ENCODE measurements at regions not wholly inside any gene's neighbourhood (a gene's known extent, or its start where the extent isn't known, plus 50 kb on each side); places are given as distances from the start of the nearest gene placed in this dataset.

GRCh38 chr2:213229814-213230213 lies 54.5 kb upstream of the SPAG16 start:
- Histone ChIP-seq H3K9ac (ENCODE audit: low read length) (no peak overlapping the region), H3K27ac (ENCODE audit: low read depth, low read length) (no peak overlapping the region), H3K36me3 (ENCODE audit: control insufficient read depth, insufficient read depth, low read length) (no peaks in the 10 kb centered on the region), H4K5ac (ENCODE audit: low read length) (no peak overlapping the region), H3K4ac (ENCODE audit: low read depth, low read length) (peak overlapping the region; percentile 36), H2BK15ac (replicated peaks; ENCODE audit: low read depth) (no peak overlapping the region), H3K79me2 (ENCODE audit: control insufficient read depth, insufficient read depth, low read length) (no peaks in the 10 kb centered on the region), H2BK120ac (ENCODE audit: low read depth, low read length) (no peak overlapping the region), H3K79me1 (ENCODE audit: low read length) (no peaks in the 10 kb centered on the region), H3K4me3 (ENCODE audit: low read length) (no peak overlapping the region), H4K8ac (ENCODE audit: low read depth, low read length) (no peak overlapping the region), H2BK5ac (ENCODE audit: low read length) (no peak overlapping the region), H3K56ac (ENCODE audit: low read length) (no peak overlapping the region), H3K18ac (ENCODE audit: low read length) (no peak overlapping the region), H3K4me2 (ENCODE audit: low read length) (no peak overlapping the region), H2AK5ac (ENCODE audit: low read length) (no peak overlapping the region), H3K4me1 (ENCODE audit: control insufficient read depth, low read depth, low read length) (no peaks in the 10 kb centered on the region), H3K23ac (ENCODE audit: low read length) (no peak overlapping the region), H3K27me3 (ENCODE audit: insufficient read depth, low read length, poor library complexity) (no peaks in the 10 kb centered on the region)
- DNase-seq = no peak
- WGBS (ENCODE audit: extremely low coverage, insufficient coverage, low lambda C conversion rate) = no CpG with 5 or more reads among the region's 8 CpGs

DNA sequence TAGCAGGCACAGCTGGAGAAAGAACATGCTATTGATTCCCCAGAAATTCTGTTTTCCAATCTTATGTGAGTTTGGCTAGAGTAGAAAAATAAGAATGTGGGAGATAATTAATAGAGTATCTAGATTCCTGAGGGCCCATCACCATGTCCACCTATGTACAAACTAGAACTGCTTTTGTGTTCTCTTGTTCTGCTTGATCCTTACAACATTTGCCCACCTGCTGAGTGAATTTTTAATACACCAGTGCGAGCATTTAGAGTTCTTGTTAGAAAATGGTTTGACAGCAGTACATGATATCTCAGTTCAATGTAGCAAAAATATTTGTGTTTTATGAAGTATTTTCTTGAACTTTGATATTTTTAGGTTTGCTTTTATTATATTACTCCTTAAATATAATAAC lies 52.3 kb upstream of the SPAG16 start:
- Histone ChIP-seq H4K8ac (ENCODE audit: low read depth, low read length) (no peak overlapping the region), H2BK5ac (ENCODE audit: low read length) (no peak overlapping the region), H2BK15ac (replicated peaks; ENCODE audit: low read depth) (no peak overlapping the region), H3K79me1 (ENCODE audit: low read length) (no peaks in the 10 kb centered on the region), H3K4me3 (ENCODE audit: low read length) (no peak overlapping the region), H3K36me3 (ENCODE audit: control insufficient read depth, insufficient read depth, low read length) (no peaks in the 10 kb centered on the region), H3K4me1 (ENCODE audit: control insufficient read depth, low read depth, low read length) (no peaks in the 10 kb centered on the region), H2BK120ac (ENCODE audit: low read depth, low read length) (no peak overlapping the region), H3K27ac (ENCODE audit: low read depth, low read length) (no peak overlapping the region), H3K4ac (ENCODE audit: low read depth, low read length) (no peak overlapping the region), H3K79me2 (ENCODE audit: control insufficient read depth, insufficient read depth, low read length) (no peaks in the 10 kb centered on the region), H2AK5ac (ENCODE audit: low read length) (no peak overlapping the region), H4K5ac (ENCODE audit: low read length) (no peak overlapping the region), H3K9ac (ENCODE audit: low read length) (no peak overlapping the region), H3K56ac (ENCODE audit: low read length) (no peak overlapping the region), H3K23ac (ENCODE audit: low read length) (no peak overlapping the region), H3K18ac (ENCODE audit: low read length) (no peak overlapping the region), H3K4me2 (ENCODE audit: low read length) (no peak overlapping the region), H3K27me3 (ENCODE audit: insufficient read depth, low read length, poor library complexity) (no peaks in the 10 kb centered on the region)
- no CpG with 5 or more reads among the region's 1 CpG for WGBS (ENCODE audit: extremely low coverage, insufficient coverage, low lambda C conversion rate)
- DNase-seq = no peak

DNA sequence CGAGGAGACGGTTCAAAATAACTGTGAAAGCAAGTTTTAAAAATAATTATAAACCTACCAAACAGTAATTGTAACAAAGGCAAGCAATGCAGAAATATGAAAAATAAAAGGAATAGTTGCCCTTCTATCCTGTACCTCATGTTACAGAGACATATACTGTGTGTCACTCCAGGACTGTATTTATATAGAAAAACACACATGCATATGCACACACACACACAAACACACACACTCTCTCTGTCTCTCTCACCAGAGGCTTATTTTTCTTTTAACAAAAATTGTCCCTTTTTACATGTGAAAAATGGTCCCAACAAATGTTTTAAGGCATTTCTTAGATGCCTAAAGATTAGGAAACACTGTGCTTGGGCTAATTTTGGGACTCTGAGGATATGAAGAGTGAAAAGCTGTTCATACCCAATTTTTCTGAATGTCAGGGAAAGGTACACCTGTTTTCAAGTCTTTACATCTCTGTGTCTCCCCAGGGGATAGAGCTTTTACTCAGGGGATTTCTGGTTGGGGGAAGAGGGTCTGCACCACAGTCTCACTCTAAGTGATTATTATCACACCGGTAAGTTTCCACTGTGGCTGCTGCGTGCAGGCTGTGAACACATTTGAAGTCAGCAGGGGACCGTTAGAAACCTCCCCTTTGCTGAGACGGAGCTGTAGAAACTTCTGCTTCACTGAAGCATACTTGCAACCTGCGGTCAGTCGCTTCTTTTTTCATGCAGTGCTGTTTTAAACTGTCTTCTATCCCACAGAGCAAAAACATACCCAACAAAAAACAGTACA lies 51.4 kb upstream of the SPAG16 start:
- H4K5ac ChIP-seq (ENCODE audit: low read length) = no peak overlapping the region
- H3K23ac ChIP-seq (ENCODE audit: low read length) = no peak overlapping the region
- H3K79me1 ChIP-seq (ENCODE audit: low read length) = no peaks in the 10 kb centered on the region
- H3K79me2 ChIP-seq (ENCODE audit: control insufficient read depth, insufficient read depth, low read length) = no peaks in the 10 kb centered on the region
- no peak overlapping the region for H3K4ac ChIP-seq (ENCODE audit: low read depth, low read length)
- H3K27ac ChIP-seq (ENCODE audit: low read depth, low read length) = no peak overlapping the region
- H2BK15ac ChIP-seq (replicated peaks; ENCODE audit: low read depth) = no peak overlapping the region
- H2AK5ac ChIP-seq (ENCODE audit: low read length) = no peak overlapping the region
- peak; percentile 31 for DNase-seq
- H3K18ac ChIP-seq (ENCODE audit: low read length) = no peak overlapping the region
- H3K56ac ChIP-seq (ENCODE audit: low read length) = no peak overlapping the region
- H3K4me1 ChIP-seq (ENCODE audit: control insufficient read depth, low read depth, low read length) = no peaks in the 10 kb centered on the region
- no peak overlapping the region for H4K8ac ChIP-seq (ENCODE audit: low read depth, low read length)
- H3K9ac ChIP-seq (ENCODE audit: low read length) = no peak overlapping the region
- no peak overlapping the region for H2BK5ac ChIP-seq (ENCODE audit: low read length)
- WGBS (ENCODE audit: extremely low coverage, insufficient coverage, low lambda C conversion rate) = no CpG with 5 or more reads among the region's 8 CpGs
- no peak overlapping the region for H2BK120ac ChIP-seq (ENCODE audit: low read depth, low read length)
- H3K4me3 ChIP-seq (ENCODE audit: low read length) = no peak overlapping the region
- no peak overlapping the region for H3K4me2 ChIP-seq (ENCODE audit: low read length)
- H3K36me3 ChIP-seq (ENCODE audit: control insufficient read depth, insufficient read depth, low read length) = no peaks in the 10 kb centered on the region
- no peaks in the 10 kb centered on the region for H3K27me3 ChIP-seq (ENCODE audit: insufficient read depth, low read length, poor library complexity)

GRCh38 chr2:213233438-213234330 lies 50.6 kb upstream of the SPAG16 start:
- H3K4me2 ChIP-seq (ENCODE audit: low read length) = no peak overlapping the region
- H4K5ac ChIP-seq (ENCODE audit: low read length) = no peak overlapping the region
- no peak for DNase-seq
- no peaks in the 10 kb centered on the region for H3K27me3 ChIP-seq (ENCODE audit: insufficient read depth, low read length, poor library complexity)
- no peak overlapping the region for H3K56ac ChIP-seq (ENCODE audit: low read length)
- no peak overlapping the region for H2BK15ac ChIP-seq (replicated peaks; ENCODE audit: low read depth)
- no peak overlapping the region for H3K23ac ChIP-seq (ENCODE audit: low read length)
- H2BK5ac ChIP-seq (ENCODE audit: low read length) = no peak overlapping the region
- H3K4ac ChIP-seq (ENCODE audit: low read depth, low read length) = no peak overlapping the region
- H3K18ac ChIP-seq (ENCODE audit: low read length) = no peak overlapping the region
- H3K9ac ChIP-seq (ENCODE audit: low read length) = no peak overlapping the region
- no peak overlapping the region for H2AK5ac ChIP-seq (ENCODE audit: low read length)
- no peaks in the 10 kb centered on the region for H3K4me1 ChIP-seq (ENCODE audit: control insufficient read depth, low read depth, low read length)
- H4K8ac ChIP-seq (ENCODE audit: low read depth, low read length) = no peak overlapping the region
- no peaks in the 10 kb centered on the region for H3K79me1 ChIP-seq (ENCODE audit: low read length)
- no CpG with 5 or more reads among the region's 2 CpGs for WGBS (ENCODE audit: extremely low coverage, insufficient coverage, low lambda C conversion rate)
- H2BK120ac ChIP-seq (ENCODE audit: low read depth, low read length) = no peak overlapping the region
- no peaks in the 10 kb centered on the region for H3K36me3 ChIP-seq (ENCODE audit: control insufficient read depth, insufficient read depth, low read length)
- H3K79me2 ChIP-seq (ENCODE audit: control insufficient read depth, insufficient read depth, low read length) = no peaks in the 10 kb centered on the region
- no peak overlapping the region for H3K4me3 ChIP-seq (ENCODE audit: low read length)
- H3K27ac ChIP-seq (ENCODE audit: low read depth, low read length) = no peak overlapping the region

Measured in mesendoderm (in vitro differentiated cells).